GM12878 (cell line): ENCODE measurements at regions not wholly inside any gene's neighbourhood (a gene's known extent, or its start where the extent isn't known, plus 50 kb on each side); places are given as distances from the start of the nearest gene placed in this dataset.

Experiments used
- ATAC-seq: fragments of 200-7000 bp; cut with Tn5 transposase; 3 replicates; pipeline ENCODE4 v1.9.1; 2020; ENCODE audit warnings: mild to moderate bottlenecking, moderate library complexity
- BruUV-seq: library from RNA; stranded (reverse); fragments of 400-500 nt; replicated peaks from 2 replicates; lab custom pipeline; 2021; lab: Mats Ljungman, UMichigan
- CTCF ChIA-PET: fragments of 300-600 bp; sonication (Branson Sonifier 250); formaldehyde crosslinking; extraction: SDS; loops from one replicate; lab custom pipeline; 2021; ENCODE audit warnings: inconsistent platforms; lab: Yijun Ruan, JAX
- POLR2A ChIA-PET: fragments of 350-600 bp; formaldehyde crosslinking; extraction: SDS; loops from one replicate; lab custom pipeline; 2021; ENCODE audit warnings: inconsistent platforms; lab: Charles Lee
- RAD21 ChIA-PET: fragments of 300-600 bp; sonication (Branson Sonifier 250); formaldehyde crosslinking; loops from one replicate; lab custom pipeline; 2023; ENCODE audit warnings: antibody characterized with exemption; ENCODE audit not compliant: unreplicated experiment; lab: Charles Lee
- SMC1A ChIA-PET: fragments of 300-600 bp; sonication (Branson Sonifier 250); formaldehyde crosslinking; loops from one replicate; lab custom pipeline; 2023; ENCODE audit not compliant: unreplicated experiment, uncharacterized antibody; lab: Charles Lee
- DNase-seq: peaks from one replicate; pipeline ENCODE4 v3.0.0-alpha.2; 2011; ENCODE audit warnings: low read depth, low spot score
- FAIRE-seq: peaks from 3 replicates; lab custom pipeline; 2011; peaks lifted over from hg19 to GRCh38; lab: Jason Lieb, UNC
- H2AFZ ChIP-seq: 2 replicates; pipeline ENCODE4 v1.6.0; 2011; ENCODE audit warnings: low read depth, low read length, control low read depth; ENCODE audit not compliant: control insufficient read depth
- H3K27ac ChIP-seq: 2 replicates; pipeline ENCODE4 v1.5.1; 2011; ENCODE audit warnings: control low read depth; ENCODE audit not compliant: control insufficient read depth, insufficient read depth
- H3K27me3 ChIP-seq, 2 experiments: replicated peaks in 1 of 2; 2 replicates each; pipeline versions ENCODE4 v1.6.0 to v1.6.1; 2011; ENCODE audit warnings: low read length in 1 of 2; ENCODE audit not compliant: control insufficient read depth in 2 of 2, insufficient read depth in 2 of 2
- H3K36me3 ChIP-seq, 2 experiments: 2 replicates each; pipeline ENCODE4 v1.5.1; 2011; ENCODE audit warnings: low read length in 1 of 2; ENCODE audit not compliant: control insufficient read depth in 2 of 2, insufficient read depth in 2 of 2
- H3K4me1 ChIP-seq: 2 replicates; pipeline ENCODE4 v1.6.1; 2011; ENCODE audit warnings: mild to moderate bottlenecking, low read length, moderate library complexity, mixed read lengths; ENCODE audit not compliant: control insufficient read depth, insufficient read depth
- H3K4me2 ChIP-seq: 2 replicates; pipeline ENCODE4 v1.6.0; 2011; ENCODE audit warnings: control low read depth; ENCODE audit not compliant: control insufficient read depth, insufficient read depth
- H3K4me3 ChIP-seq: fragments of 200-600 bp; sonication (generic); 2 replicates; pipeline ENCODE4 v1.5.1; 2016
- H3K79me2 ChIP-seq: 2 replicates; pipeline ENCODE4 v1.6.0; 2011; ENCODE audit warnings: low read length; ENCODE audit not compliant: control insufficient read depth, insufficient read depth
- H3K9ac ChIP-seq: 2 replicates; pipeline ENCODE4 v1.8.0; 2011; ENCODE audit warnings: low read length, control low read depth, mixed read lengths; ENCODE audit not compliant: control insufficient read depth, insufficient read depth
- H3K9me3 ChIP-seq: replicated peaks from 3 replicates; pipeline ENCODE4 v1.5.1; 2011; ENCODE audit warnings: mild to moderate bottlenecking, low read length; ENCODE audit not compliant: control insufficient read depth, insufficient read depth
- H4K20me1 ChIP-seq: 2 replicates; pipeline ENCODE4 v1.6.0; 2011; ENCODE audit not compliant: control insufficient read depth, insufficient read depth
- CTCF ChIP-seq, 3 experiments: IDR thresholded peaks in 2 of 3; conservative IDR thresholded peaks in 1 of 3; 2 replicates each; pipeline ENCODE4 v1.5.1; 2011; ENCODE audit warnings: low read depth in 3 of 3, low read length in 3 of 3, mild to moderate bottlenecking in 3 of 3, control low read depth in 2 of 3, moderate library complexity in 2 of 3, inconsistent platforms in 1 of 3, mixed read lengths in 1 of 3; ENCODE audit not compliant: control insufficient read depth in 2 of 3, insufficient read depth in 1 of 3; ENCODE audit errors: extremely low read depth in 1 of 3
- ESRRA ChIP-seq: IDR thresholded peaks from 2 replicates; pipeline ENCODE4 v1.6.1; 2012; ENCODE audit warnings: mild to moderate bottlenecking, low read length, improper control_type of control experiment
- HCFC1 ChIP-seq: fragments of 150-350 bp; IDR thresholded peaks from 2 replicates; pipeline ENCODE4 v1.6.1; 2014; ENCODE audit warnings: low read length
- KLF5 ChIP-seq: fragments of 450-650 bp; IDR thresholded peaks from 2 replicates; pipeline ENCODE4 v1.6.1; 2014; ENCODE audit warnings: mild to moderate bottlenecking; ENCODE audit not compliant: partially characterized antibody
- RBBP5 ChIP-seq: fragments of 200-600 bp; sonication (generic); conservative IDR thresholded peaks from 2 replicates; pipeline ENCODE4 v1.6.1; 2016
- WRNIP1 ChIP-seq: IDR thresholded peaks from 2 replicates; pipeline ENCODE4 v1.6.1; 2011; ENCODE audit warnings: low read depth, low read length, improper control_type of control experiment, borderline replicate concordance
- ZBTB40 ChIP-seq: fragments of 450-650 bp; IDR thresholded peaks from 2 replicates; pipeline ENCODE4 v1.6.1; 2016; ENCODE audit warnings: mild to moderate bottlenecking, moderate library complexity, borderline replicate concordance
- WGBS: methylation state at CpG from one replicate; pipeline ENCODE4 v1.1.6; 2016; ENCODE audit warnings: low lambda C conversion rate; ENCODE audit not compliant: insufficient replicate concordance, insufficient coverage; ENCODE audit errors: missing lambda C conversion rate; 5-methylcytosine and 5-hydroxymethylcytosine counted together
- in situ Hi-C: fragments of 300-500 bp; cut with MboI; formaldehyde crosslinking; loops from 9 replicates; pipeline ENCODE4 v1.14.3; 2018; ENCODE audit warnings: mixed read lengths
- intact Hi-C: fragments of 100-400 bp; cut with micrococcal nuclease; formaldehyde crosslinking; loops from one replicate; pipeline ENCODE4 v1.14.2; 2022; ENCODE audit not compliant: unreplicated experiment
- TF ChIP-seq, protein P1 (sequence below): fragments of 450-650 bp; IDR thresholded peaks from 2 replicates; pipeline ENCODE4 v1.6.1; 2017; ENCODE audit warnings: mild to moderate bottlenecking, low read depth, inconsistent platforms; ENCODE audit not compliant: poor library complexity, severe bottlenecking
- TF ChIP-seq, protein P2 (sequence below): fragments of 450-650 bp; IDR thresholded peaks from 2 replicates; pipeline ENCODE4 v1.6.1; 2017; ENCODE audit warnings: antibody characterized with exemption, mild to moderate bottlenecking, moderate library complexity

GRCh38 chr20:12638633-12639312, 370.0 kb upstream of the SPTLC3 start (continued):
- TF ChIP-seq ZBTB40: no peak
- TF ChIP-seq, protein P1, sequence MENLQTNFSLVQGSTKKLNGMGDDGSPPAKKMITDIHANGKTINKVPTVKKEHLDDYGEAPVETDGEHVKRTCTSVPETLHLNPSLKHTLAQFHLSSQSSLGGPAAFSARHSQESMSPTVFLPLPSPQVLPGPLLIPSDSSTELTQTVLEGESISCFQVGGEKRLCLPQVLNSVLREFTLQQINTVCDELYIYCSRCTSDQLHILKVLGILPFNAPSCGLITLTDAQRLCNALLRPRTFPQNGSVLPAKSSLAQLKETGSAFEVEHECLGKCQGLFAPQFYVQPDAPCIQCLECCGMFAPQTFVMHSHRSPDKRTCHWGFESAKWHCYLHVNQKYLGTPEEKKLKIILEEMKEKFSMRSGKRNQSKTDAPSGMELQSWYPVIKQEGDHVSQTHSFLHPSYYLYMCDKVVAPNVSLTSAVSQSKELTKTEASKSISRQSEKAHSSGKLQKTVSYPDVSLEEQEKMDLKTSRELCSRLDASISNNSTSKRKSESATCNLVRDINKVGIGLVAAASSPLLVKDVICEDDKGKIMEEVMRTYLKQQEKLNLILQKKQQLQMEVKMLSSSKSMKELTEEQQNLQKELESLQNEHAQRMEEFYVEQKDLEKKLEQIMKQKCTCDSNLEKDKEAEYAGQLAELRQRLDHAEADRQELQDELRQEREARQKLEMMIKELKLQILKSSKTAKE: no peak
- no peak for TF ChIP-seq WRNIP1
- no peak for TF ChIP-seq ESRRA
- no peak for TF ChIP-seq RBBP5

DNA sequence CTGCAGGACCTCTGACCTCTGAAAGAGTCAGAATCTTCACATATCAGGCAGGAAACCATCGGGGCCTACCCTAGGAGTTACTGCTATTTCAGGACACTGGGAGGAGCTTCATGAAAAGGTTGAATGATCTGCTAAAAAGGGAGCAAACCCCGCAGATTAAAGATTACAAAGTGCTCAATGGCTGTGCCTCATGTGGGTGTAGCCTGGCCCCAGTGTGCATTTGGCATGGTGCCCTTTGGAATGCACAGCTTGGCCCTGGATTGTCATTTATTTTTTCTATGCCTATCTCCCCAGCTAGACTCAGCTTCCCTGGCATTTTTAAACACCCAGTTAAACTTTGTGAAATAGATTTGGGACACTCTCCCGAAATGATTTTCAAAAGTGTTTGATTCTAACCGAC, 368.5 kb upstream of the SPTLC3 start:
- ChIA-PET POLR2A (no interaction called here), SMC1A (no interaction called here), CTCF (no interaction called here), RAD21 (no interaction called here)
- in situ Hi-C loops: no loop called here
- no peaks in the 10 kb centered on the region for H3K36me3 ChIP-seq
- DNase-seq (no peak), FAIRE-seq (no peak), ATAC-seq (no peak)
- BruUV-seq: no TSS peak
- H3K4me3 ChIP-seq: no peak overlapping the region
- 10% methylated on average over 4 of the region's 4 CpGs for WGBS
- no peaks in the 10 kb centered on the region for H3K79me2 ChIP-seq
- no peaks in the 10 kb centered on the region for H3K9me3 ChIP-seq
- no peaks in the 10 kb centered on the region for H4K20me1 ChIP-seq
- no peaks in the 10 kb centered on the region for H3K4me1 ChIP-seq
- no peak overlapping the region for H2AFZ ChIP-seq
- intact Hi-C loops: no loop called here
- H3K9ac ChIP-seq: no peak overlapping the region
- H3K27ac ChIP-seq: no peak overlapping the region
- H3K27me3 ChIP-seq: no peaks in the 10 kb centered on the region
- H3K4me2 ChIP-seq: no peak overlapping the region
- TF ChIP-seq KLF5: no peak
- TF ChIP-seq CTCF (IDR thresholded peaks at IDR 0.05 in 2 of 3, conservative IDR thresholded peaks at IDR 0.05 in 1 of 3; ENCODE audit: control insufficient read depth in 2 of 3, extremely low read depth in 1 of 3, insufficient read depth in 1 of 3, low read depth in 3 of 3, low read length in 3 of 3): no peak
- TF ChIP-seq HCFC1: no peak
- TF ChIP-seq, protein P2, sequence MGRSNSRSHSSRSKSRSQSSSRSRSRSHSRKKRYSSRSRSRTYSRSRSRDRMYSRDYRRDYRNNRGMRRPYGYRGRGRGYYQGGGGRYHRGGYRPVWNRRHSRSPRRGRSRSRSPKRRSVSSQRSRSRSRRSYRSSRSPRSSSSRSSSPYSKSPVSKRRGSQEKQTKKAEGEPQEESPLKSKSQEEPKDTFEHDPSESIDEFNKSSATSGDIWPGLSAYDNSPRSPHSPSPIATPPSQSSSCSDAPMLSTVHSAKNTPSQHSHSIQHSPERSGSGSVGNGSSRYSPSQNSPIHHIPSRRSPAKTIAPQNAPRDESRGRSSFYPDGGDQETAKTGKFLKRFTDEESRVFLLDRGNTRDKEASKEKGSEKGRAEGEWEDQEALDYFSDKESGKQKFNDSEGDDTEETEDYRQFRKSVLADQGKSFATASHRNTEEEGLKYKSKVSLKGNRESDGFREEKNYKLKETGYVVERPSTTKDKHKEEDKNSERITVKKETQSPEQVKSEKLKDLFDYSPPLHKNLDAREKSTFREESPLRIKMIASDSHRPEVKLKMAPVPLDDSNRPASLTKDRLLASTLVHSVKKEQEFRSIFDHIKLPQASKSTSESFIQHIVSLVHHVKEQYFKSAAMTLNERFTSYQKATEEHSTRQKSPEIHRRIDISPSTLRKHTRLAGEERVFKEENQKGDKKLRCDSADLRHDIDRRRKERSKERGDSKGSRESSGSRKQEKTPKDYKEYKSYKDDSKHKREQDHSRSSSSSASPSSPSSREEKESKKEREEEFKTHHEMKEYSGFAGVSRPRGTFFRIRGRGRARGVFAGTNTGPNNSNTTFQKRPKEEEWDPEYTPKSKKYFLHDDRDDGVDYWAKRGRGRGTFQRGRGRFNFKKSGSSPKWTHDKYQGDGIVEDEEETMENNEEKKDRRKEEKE: no peak
